ENCODE measurements at regions not wholly inside any gene's neighbourhood (a gene's known extent, or its start where the extent isn't known, plus 50 kb on each side); places are given as distances from the start of the nearest gene placed in this dataset.

- no peak for TF ChIP-seq EZH2 (IDR thresholded peaks at IDR 0.05)
- TF ChIP-seq POLR2AphosphoS5 (IDR thresholded peaks at IDR 0.05; ENCODE audit: borderline replicate concordance, low read depth, low read length): no peak
Measured at GRCh38 chr11:15870911-15871310, 485.4 kb downstream of the SOX6 start.

Measured in SK-N-MC (cell line).